Upper lobe of left lung (tissue), 4 donors: ENCODE measurements at regions not wholly inside any gene's neighbourhood (a gene's known extent, or its start where the extent isn't known, plus 50 kb on each side); places are given as distances from the start of the nearest gene placed in this dataset.

Source experiments
- POLR2A ChIP-seq, 4 donors: fragments of 450-650 bp; IDR thresholded peaks; one replicate each; pipeline ENCODE4 v1.5.1; 2016 to 2017; ENCODE audit warnings: antibody characterized with exemption in 4 of 4, mild to moderate bottlenecking in 2 of 4
- POLR2AphosphoS5 ChIP-seq, 2 donors: sonication (generic); formaldehyde crosslinking; IDR thresholded peaks; one replicate each; pipeline ENCODE4 v1.5.1; 2017; ENCODE audit warnings: antibody characterized with exemption in 2 of 2
- TF ChIP-seq, protein P1 (sequence below), 6 experiments: fragments of 450-650 bp in 4 of 6; fragments of 200-600 bp in 2 of 6; sonication (generic) in 2 of 6; IDR thresholded peaks; one replicate each; pipeline ENCODE4 v1.5.1; 2016 to 2019; ENCODE audit warnings: antibody characterized with exemption in 6 of 6

DNA sequence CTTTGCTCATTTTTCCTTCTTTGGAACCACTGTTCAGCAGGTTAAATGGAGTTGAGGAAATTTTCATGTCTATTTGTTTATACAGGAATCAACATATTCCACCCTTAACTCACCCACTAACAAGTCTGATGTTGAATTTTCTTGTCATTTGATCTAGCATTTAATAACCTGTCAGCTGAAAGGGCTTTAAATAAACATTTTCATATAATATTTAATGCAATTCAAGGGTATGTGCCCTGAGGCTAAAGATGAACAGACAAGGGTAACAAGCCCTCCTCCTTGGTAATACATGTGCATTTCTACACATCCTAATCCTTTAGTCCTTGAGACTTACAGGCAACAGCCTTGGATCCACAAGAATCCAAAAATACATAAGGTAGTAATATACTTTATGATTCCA, 435.0 kb upstream of the NR2F2 start:
- TF ChIP-seq, protein P1, sequence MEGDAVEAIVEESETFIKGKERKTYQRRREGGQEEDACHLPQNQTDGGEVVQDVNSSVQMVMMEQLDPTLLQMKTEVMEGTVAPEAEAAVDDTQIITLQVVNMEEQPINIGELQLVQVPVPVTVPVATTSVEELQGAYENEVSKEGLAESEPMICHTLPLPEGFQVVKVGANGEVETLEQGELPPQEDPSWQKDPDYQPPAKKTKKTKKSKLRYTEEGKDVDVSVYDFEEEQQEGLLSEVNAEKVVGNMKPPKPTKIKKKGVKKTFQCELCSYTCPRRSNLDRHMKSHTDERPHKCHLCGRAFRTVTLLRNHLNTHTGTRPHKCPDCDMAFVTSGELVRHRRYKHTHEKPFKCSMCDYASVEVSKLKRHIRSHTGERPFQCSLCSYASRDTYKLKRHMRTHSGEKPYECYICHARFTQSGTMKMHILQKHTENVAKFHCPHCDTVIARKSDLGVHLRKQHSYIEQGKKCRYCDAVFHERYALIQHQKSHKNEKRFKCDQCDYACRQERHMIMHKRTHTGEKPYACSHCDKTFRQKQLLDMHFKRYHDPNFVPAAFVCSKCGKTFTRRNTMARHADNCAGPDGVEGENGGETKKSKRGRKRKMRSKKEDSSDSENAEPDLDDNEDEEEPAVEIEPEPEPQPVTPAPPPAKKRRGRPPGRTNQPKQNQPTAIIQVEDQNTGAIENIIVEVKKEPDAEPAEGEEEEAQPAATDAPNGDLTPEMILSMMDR (IDR thresholded peaks at IDR 0.05): no peak
- TF ChIP-seq POLR2AphosphoS5 (IDR thresholded peaks at IDR 0.05) (no peak), POLR2A (IDR thresholded peaks at IDR 0.05) (no peak)
